Panc1 (cell line): ENCODE measurements at regions not wholly inside any gene's neighbourhood (a gene's known extent, or its start where the extent isn't known, plus 50 kb on each side); places are given as distances from the start of the nearest gene placed in this dataset.

Experiments
- ATAC-seq: fragments of 200-7000 bp; cut with Tn5 transposase; 2 replicates; pipeline ENCODE4 v1.9.1; 2020; ENCODE audit warnings: mild to moderate bottlenecking, moderate library complexity
- BruUV-seq: library from RNA; stranded (reverse); fragments of 400-500 nt; replicated peaks from 2 replicates; lab custom pipeline; 2021; lab: Mats Ljungman, UMichigan
- CTCF ChIA-PET: fragments of 300-600 bp; sonication (Branson Sonifier 250); formaldehyde crosslinking; loops from one replicate; lab custom pipeline; 2022; ENCODE audit warnings: antibody characterized with exemption; lab: Charles Lee
- POLR2A ChIA-PET: fragments of 300-600 bp; sonication (Branson Sonifier 250); formaldehyde crosslinking; loops from one replicate; lab custom pipeline; 2022; ENCODE audit warnings: antibody characterized with exemption; lab: Charles Lee
- DNase-seq: peaks from one replicate; pipeline ENCODE4 v3.0.0-alpha.2; 2010; ENCODE audit warnings: low read depth, low spot score
- H3K27ac ChIP-seq: 2 replicates; pipeline ENCODE4 v1.5.1; 2011; ENCODE audit warnings: mild to moderate bottlenecking, low read length, inconsistent platforms
- H3K27me3 ChIP-seq: fragments of 200-500 bp; sonication (Bioruptor generic); 2 replicates; pipeline ENCODE4 v1.6.0; 2014; ENCODE audit warnings: low read length, inconsistent platforms; ENCODE audit not compliant: control insufficient read depth, insufficient read depth
- H3K36me3 ChIP-seq: fragments of 200-500 bp; sonication (Bioruptor generic); 2 replicates; pipeline ENCODE4 v1.5.1; 2014; ENCODE audit warnings: inconsistent platforms, mild to moderate bottlenecking, low read length, moderate library complexity; ENCODE audit not compliant: control insufficient read depth, insufficient read depth
- H3K4me1 ChIP-seq: 2 replicates; pipeline ENCODE4 v1.5.1; 2011; ENCODE audit warnings: inconsistent platforms, mild to moderate bottlenecking, low read length, moderate library complexity; ENCODE audit not compliant: control insufficient read depth, insufficient read depth
- H3K4me3 ChIP-seq, 2 experiments: 2 replicates each; pipeline ENCODE4 v1.5.1; 2011 to 2012; ENCODE audit warnings: low read depth in 2 of 2, low read length in 2 of 2, mild to moderate bottlenecking in 2 of 2, inconsistent platforms in 1 of 2, moderate library complexity in 1 of 2
- H3K9me3 ChIP-seq: fragments of 200-500 bp; sonication (Bioruptor generic); 2 replicates; pipeline ENCODE4 v1.5.1; 2014; ENCODE audit warnings: low read depth, mild to moderate bottlenecking, inconsistent platforms, low read length, moderate library complexity; ENCODE audit not compliant: control insufficient read depth, insufficient read depth
- CTCF ChIP-seq: fragments of 450-650 bp; IDR thresholded peaks from 2 replicates; pipeline ENCODE4 v1.5.1; 2017; ENCODE audit warnings: mild to moderate bottlenecking
- POLR2AphosphoS5 ChIP-seq: IDR thresholded peaks from 2 replicates; pipeline ENCODE4 v1.6.1; 2012; ENCODE audit warnings: mild to moderate bottlenecking, low read depth, low read length, moderate library complexity
- REST ChIP-seq, 2 experiments: IDR thresholded peaks; 2 replicates each; pipeline ENCODE4 v1.6.1; 2011 to 2012; ENCODE audit warnings: low read depth in 2 of 2, control low read depth in 1 of 2, low read length in 1 of 2, mild to moderate bottlenecking in 1 of 2, moderate library complexity in 1 of 2; ENCODE audit not compliant: insufficient read depth in 1 of 2
- SIN3A ChIP-seq: IDR thresholded peaks from 2 replicates; pipeline ENCODE4 v1.6.1; 2012; ENCODE audit warnings: low read depth, mild to moderate bottlenecking, low read length, moderate library complexity, borderline replicate concordance; ENCODE audit not compliant: insufficient read depth
- TCF7L2 ChIP-seq: IDR thresholded peaks from 2 replicates; pipeline ENCODE4 v1.6.1; 2011; ENCODE audit warnings: mild to moderate bottlenecking, low read depth, low read length, inconsistent platforms
- in situ Hi-C: cut with HindIII; loops from 2 replicates; pipeline ENCODE4 v1.10.0; 2016; ENCODE audit warnings: low sequenced_read_pairs, low pct_unique_long_range_greater_than_20kb
- intact Hi-C: fragments of 100-400 bp; cut with micrococcal nuclease; formaldehyde crosslinking; loops from one replicate; pipeline ENCODE4 v1.10.0; 2022; ENCODE audit not compliant: unreplicated experiment

GRCh38 chr5:175363300-175363699 is 80.7 kb downstream of the DRD1 start:
- DNase-seq = no peak
- no peak for ATAC-seq
- BruUV-seq = no TSS peak
- ChIA-PET CTCF (no interaction called here), POLR2A (no interaction called here)
- Histone ChIP-seq H3K9me3 (no peaks in the 10 kb centered on the region), H3K27me3 (no peaks in the 10 kb centered on the region; the same call in 1 of the 2 replicates), H3K27ac (no peak overlapping the region), H3K4me1 (no peaks in the 10 kb centered on the region), H3K36me3 (no peaks in the 10 kb centered on the region), H3K4me3 (no peak overlapping the region)
- in situ Hi-C loops = no loop called here
- TF ChIP-seq POLR2AphosphoS5 (no peak), TCF7L2 (no peak), REST (IDR thresholded peaks at IDR 0.05; ENCODE audit: insufficient read depth in 1 of 2, low read depth in 2 of 2, low read length in 1 of 2) (no peak), SIN3A (no peak), CTCF (no peak)
- intact Hi-C loops = no loop called here

- no peaks in the 10 kb centered on the region for H3K36me3 ChIP-seq
- no peaks in the 10 kb centered on the region for H3K9me3 ChIP-seq
- H3K4me1 ChIP-seq = no peaks in the 10 kb centered on the region
- H3K4me3 ChIP-seq = no peak overlapping the region
- no TSS peak for BruUV-seq
- no peaks in the 10 kb centered on the region; the same call in 1 of the 2 replicates for H3K27me3 ChIP-seq
- ChIA-PET POLR2A (no interaction called here), CTCF (no interaction called here)
- no peak for TF ChIP-seq SIN3A
- TF ChIP-seq POLR2AphosphoS5 = no peak
- TF ChIP-seq REST (IDR thresholded peaks at IDR 0.05; ENCODE audit: insufficient read depth in 1 of 2, low read depth in 2 of 2, low read length in 1 of 2) = no peak
- no peak for TF ChIP-seq CTCF
- no peak for TF ChIP-seq TCF7L2
- no peak for ATAC-seq
- in situ Hi-C loops (no loop called here), intact Hi-C loops (no loop called here)
- H3K27ac ChIP-seq = no peak overlapping the region
- DNase-seq = no peak
These were observed 86.0 kb downstream of the DRD1 start for GRCh38 chr5:175357995-175358394.
